ENCODE measurements at regions not wholly inside any gene's neighbourhood (a gene's known extent, or its start where the extent isn't known, plus 50 kb on each side); places are given as distances from the start of the nearest gene placed in this dataset.

DNA sequence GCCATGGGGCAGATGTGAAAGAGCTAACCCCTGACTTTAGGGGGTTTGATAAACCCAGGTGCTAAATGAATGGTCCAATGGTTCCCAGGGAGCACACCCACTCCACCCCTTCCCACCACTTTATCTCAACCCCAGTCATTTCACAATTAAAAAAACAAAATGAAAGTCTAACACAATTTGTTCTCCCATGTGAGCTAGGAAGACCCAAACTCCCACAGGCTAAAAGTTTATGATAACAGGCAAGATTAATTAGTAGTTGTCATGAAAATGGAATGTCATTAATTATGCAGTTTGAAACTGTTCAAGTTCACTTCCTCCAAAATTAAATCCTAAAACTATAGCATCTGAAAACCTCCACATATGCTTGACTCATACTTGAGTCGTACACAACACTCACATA lies 63.3 kb upstream of the TPM1 start:
- no peak for DNase-seq

DNA sequence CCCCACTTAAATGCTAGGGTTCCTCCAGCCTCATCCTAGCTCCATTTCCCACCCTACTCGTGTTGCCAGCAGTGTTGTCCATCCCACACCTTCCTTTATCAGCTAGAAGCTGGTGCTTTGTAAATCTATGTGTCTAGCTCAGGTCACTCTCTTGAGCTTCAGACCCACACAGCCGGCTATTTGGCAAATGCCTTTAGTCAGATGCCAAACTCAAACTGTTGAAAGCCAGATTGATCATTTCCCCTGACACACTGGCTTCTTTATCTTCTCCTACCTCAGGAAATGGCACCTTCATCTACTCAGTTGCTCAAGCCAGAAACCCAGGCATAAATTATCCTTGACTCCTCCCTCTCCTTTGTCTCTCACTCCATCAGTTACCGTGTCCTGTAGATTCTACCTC lies 61.5 kb upstream of the TPM1 start:
- DNase-seq, result no peak

DNA sequence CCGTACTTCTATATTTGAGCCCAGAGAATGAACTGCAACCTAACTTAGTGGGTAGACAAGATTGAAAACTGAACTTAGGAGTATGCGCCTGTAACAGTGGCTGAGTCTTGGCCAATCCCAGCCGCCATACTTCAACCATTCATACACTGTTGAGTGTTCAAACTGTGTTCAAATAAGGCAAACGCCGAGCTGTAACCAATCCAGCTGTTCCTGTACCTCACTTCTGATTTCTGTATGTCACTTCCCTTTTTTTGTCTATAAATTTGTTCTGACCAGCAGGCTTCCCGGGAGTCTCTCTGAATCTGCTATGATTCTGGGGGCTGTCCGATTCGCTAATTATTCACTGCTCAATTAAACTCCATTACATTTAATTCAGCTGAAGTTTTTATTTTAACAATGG lies 58.6 kb upstream of the TPM1 start:
- no peak for DNase-seq

DNA sequence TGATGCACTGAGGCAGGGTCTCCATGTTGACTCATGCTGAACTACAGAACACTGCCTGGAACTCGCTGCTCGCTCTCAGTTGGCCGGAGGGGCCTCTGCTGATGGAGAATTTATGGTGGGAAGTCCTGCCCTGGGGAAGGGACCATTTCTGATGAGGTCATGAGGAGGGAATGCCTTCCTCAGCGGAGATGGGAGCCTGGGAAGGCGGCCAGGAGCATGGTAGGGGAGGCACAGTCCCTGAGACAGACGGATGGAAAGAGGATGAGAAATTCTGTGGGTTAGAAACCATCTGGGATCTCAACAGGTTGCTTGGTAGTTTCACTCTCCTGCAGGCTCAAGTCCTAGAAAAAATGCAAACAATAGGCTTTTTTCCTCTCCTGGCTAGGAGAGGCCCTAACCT lies 56.8 kb upstream of the TPM1 start:
- no peak for DNase-seq

DNA sequence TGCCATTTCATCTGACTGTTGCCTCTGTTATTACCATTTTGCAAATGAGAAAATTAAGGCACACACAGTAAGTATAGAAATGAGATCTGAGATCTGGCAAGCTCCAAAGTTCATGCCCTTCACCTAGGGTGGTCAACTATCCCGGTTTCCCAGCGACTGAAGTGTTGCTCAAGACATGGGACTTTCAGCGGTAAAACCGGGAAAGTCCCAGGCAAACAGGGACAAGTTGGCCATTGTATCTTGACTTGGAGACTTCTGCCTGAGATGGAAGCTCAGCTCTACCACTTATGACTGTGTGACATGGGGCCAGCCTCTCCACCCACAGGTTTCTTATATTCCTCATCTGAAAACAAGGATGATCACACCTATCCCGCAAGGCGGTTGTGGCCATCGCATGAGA lies 55.6 kb upstream of the TPM1 start:
- no peak for DNase-seq

DNA sequence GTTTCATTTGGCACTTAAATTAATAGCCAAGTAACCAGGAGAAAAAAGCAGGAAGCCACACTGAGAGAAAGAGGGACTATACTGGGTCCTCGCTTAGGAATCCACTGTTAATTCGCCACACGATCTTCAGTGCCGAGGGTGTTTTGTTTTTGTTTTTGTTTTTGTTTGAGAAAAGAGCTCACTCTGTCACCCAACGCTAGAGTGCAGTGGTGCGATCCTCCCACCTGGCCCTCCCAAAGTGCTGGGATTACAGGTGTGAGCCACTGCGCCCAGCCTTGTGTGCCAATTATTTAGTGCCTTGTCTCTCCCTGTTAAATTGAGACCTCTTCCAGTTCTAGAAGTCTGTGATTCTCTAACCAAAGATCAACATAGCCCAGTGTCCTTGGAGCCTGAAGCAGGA lies 53.8 kb upstream of the TPM1 start:
- DNase-seq, result no peak

DNA sequence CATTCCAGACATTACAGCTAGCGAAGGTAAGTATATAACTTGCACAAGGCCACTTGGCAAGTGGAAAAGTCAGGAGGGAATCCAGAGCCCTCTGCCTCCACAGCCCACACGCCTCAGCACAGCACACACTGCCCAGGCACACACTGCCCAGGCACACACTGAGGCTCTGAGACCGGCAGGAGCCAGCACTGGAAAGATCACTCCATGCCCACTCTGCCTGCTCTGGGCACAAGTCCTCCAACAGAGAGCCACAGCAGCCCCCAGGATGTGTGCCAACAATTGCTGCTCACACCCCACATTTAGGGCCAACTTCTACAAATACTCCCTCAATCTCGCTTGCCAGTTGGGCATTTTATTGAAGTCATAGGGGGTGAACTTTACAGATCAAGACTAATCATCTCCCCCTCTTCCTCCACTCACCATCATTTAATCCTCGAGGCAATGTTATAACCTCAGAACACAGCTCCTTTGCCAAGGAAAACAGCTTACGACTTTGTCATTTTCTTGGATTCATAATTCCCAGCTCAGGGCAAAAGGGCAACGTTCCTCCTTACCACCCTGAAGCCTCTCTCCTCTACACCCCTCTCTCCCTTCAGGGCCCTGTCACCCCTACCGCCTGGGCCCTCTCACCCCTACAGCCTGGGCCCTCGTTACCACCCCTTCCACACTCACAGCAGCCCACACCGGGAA lies 53.0 kb upstream of the TPM1 start:
- DNase-seq, result no peak

DNA sequence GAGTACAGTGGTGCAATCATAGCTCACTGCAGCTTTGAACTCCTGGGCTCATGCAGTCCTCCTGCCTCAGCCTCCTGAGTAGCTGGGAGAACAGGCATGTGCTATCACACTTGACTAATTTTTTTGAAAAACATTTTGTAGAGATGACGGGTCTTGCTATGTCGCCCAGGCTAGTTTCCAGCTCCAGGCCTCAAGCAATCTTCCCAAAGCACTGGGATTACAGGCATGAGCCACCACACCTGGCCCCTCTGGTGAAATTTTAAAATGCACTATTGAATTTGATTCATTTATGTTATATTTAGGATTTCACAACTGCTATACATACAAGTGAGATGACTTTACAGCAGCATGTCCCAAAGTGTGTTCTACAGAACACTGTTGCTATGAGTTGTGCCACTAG lies 50.8 kb upstream of the TPM1 start:
- DNase-seq, result no peak

DNA sequence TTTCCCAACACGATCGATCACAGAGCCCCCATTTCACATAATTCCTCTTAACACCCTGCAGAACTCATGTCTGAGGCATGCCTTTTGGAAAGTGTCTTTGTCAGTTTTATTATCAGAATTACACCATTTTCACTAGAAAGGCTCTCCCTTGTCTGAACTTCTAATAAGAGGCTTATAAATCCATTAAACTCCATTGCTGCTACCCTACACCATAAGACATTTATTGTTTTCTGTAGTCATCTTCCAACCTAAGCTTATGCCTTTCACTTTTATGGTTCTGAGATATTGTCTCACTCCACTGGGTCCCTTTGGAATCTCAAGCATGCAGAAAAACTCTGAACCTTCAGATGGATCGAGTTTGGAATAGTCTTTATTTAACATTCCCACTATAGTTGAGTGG lies 50.2 kb upstream of the TPM1 start:
- no peak for DNase-seq

Measured in DMS153 (cell line).